ENCODE measurements at regions not wholly inside any gene's neighbourhood (a gene's known extent, or its start where the extent isn't known, plus 50 kb on each side); places are given as distances from the start of the nearest gene placed in this dataset.

DNA sequence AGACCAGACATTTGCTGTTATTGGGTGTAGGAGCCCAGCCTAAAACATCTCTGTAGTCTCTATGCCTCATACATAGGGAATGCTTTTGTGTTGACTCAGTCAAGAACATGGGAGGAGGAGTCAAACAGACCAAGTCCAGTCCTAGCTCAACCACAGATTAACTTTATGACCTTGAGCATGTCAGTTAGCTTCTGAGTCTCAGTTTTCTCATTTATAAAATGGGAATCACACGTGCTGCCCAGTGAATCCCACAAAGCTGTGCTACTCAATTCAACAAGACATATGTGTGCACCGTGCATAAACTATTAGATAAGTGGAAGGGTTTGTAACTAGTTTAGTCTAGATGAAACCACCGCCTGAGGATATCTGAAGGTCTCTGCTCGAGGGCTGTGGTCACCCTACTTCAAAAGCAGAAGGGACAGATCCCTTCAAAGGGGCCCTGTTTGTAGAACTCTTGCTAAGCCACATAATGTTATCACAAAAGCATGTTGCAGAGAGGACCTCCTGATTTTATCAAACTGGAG lies 109.5 kb upstream of the NFIA start:
- H3K9me3 Mint-ChIP-seq (ENCODE audit: low read depth): no peaks in the 10 kb centered on the region
- no peaks in the 10 kb centered on the region for H3K36me3 Mint-ChIP-seq
- no peak overlapping the region for H3K27ac Mint-ChIP-seq
- H3K4me1 Mint-ChIP-seq (ENCODE audit: low read depth): no peaks in the 10 kb centered on the region
- H3K27me3 Mint-ChIP-seq: peaks cover 3% of the 10 kb centered on the region
- no peak overlapping the region for H3K4me3 Mint-ChIP-seq

- H3K4me3 Mint-ChIP-seq: no peak overlapping the region
- no peak overlapping the region for H3K27ac Mint-ChIP-seq
- peaks cover 6% of the 10 kb centered on the region for H3K9me3 Mint-ChIP-seq (ENCODE audit: low read depth)
- no peaks in the 10 kb centered on the region for H3K4me1 Mint-ChIP-seq (ENCODE audit: low read depth)
- peaks cover 3% of the 10 kb centered on the region for H3K27me3 Mint-ChIP-seq
- H3K36me3 Mint-ChIP-seq: no peaks in the 10 kb centered on the region
Observed at GRCh38 chr1:60971330-60971729, 111.0 kb upstream of the NFIA start.

DNA sequence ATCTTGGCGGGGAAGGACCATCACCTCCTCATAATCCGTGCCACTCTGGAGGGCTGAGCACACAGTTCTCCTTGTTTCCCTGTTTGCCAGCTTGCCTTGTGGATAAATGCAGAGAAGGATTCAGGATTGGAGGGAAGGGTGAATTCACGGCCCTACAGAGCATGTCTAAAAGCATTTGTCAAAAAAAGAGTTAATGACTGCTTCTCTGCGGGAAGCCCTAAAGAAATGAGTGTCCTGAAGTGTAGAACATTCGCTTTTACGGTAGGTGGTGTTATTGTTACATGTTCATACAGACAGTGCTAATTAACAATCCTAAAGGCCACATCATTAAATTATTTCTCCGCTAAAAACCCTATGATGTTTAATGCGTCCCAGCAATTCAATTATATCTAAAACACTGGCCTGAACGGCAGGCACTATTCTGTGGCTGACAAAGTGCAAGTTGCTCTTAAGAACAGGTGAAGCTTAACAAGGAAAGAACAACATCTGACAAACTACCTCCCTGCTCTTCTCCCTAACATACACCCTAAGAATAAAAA lies 112.3 kb upstream of the NFIA start:
- peaks cover 6% of the 10 kb centered on the region for H3K9me3 Mint-ChIP-seq (ENCODE audit: low read depth)

GRCh38 chr1:60965280-60965854 lies 117.0 kb upstream of the NFIA start:
- Mint-ChIP-seq H3K27ac (no peak overlapping the region), H3K27me3 (peaks cover 18% of the 10 kb centered on the region), H3K9me3 (ENCODE audit: low read depth) (peaks cover 18% of the 10 kb centered on the region), H3K36me3 (peaks cover 4% of the 10 kb centered on the region), H3K4me1 (ENCODE audit: low read depth) (no peaks in the 10 kb centered on the region), H3K4me3 (no peak overlapping the region)

More for the DNA sequence above, 112.3 kb upstream of the NFIA start:
- H3K36me3 Mint-ChIP-seq: no peaks in the 10 kb centered on the region
- no peak overlapping the region for H3K4me3 Mint-ChIP-seq
- H3K4me1 Mint-ChIP-seq (ENCODE audit: low read depth): no peaks in the 10 kb centered on the region
- peaks cover 3% of the 10 kb centered on the region for H3K27me3 Mint-ChIP-seq
- no peak overlapping the region for H3K27ac Mint-ChIP-seq

- H3K27ac Mint-ChIP-seq: no peak overlapping the region
- H3K4me1 Mint-ChIP-seq (ENCODE audit: low read depth): no peaks in the 10 kb centered on the region
- H3K27me3 Mint-ChIP-seq: peaks cover 17% of the 10 kb centered on the region
Observed at GRCh38 chr1:60963167-60963940, 119.0 kb upstream of the NFIA start.

DNA sequence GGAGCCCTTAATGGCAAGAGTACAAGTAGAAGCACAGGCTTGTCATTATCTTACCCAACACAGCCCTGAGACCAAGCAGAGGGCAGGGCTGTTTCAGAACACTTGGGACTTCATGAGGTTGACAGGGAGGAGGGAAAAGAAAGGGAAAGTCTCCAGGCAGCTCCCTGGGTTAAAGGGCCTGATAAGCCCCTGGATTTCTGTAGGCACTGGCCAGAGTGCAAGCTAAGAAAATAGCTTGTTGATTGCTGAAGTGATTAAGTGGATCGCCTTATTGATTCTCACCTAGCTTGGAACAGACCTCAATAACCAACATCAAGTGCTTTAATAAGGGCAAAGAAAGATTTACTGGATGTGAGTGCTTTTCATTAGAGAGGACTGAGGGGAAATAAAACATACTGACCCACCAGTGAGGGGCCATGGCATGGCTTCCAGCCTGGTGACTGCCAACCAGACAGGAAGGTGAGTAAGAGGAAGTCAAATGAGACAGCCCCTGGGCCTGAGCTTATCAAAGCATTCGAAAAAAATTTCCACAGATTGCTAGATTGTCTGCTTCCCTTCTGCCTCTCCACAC lies 121.4 kb upstream of the NFIA start:
- peaks cover 15% of the 10 kb centered on the region for H3K27me3 Mint-ChIP-seq
- H3K27ac Mint-ChIP-seq: no peak overlapping the region
- peaks cover 4% of the 10 kb centered on the region for H3K36me3 Mint-ChIP-seq
- H3K9me3 Mint-ChIP-seq (ENCODE audit: low read depth): peaks cover 12% of the 10 kb centered on the region
- H3K4me1 Mint-ChIP-seq (ENCODE audit: low read depth): no peaks in the 10 kb centered on the region
- no peak overlapping the region for H3K4me3 Mint-ChIP-seq

More at GRCh38 chr1:60963167-60963940, 119.0 kb upstream of the NFIA start:
- Mint-ChIP-seq H3K36me3 (peaks cover 4% of the 10 kb centered on the region), H3K4me3 (no peak overlapping the region), H3K9me3 (ENCODE audit: low read depth) (peaks cover 18% of the 10 kb centered on the region)

- Mint-ChIP-seq H3K36me3 (peaks cover 4% of the 10 kb centered on the region), H3K27ac (no peak overlapping the region), H3K9me3 (ENCODE audit: low read depth) (peaks cover 12% of the 10 kb centered on the region), H3K27me3 (peaks cover 15% of the 10 kb centered on the region), H3K4me3 (no peak overlapping the region), H3K4me1 (ENCODE audit: low read depth) (no peaks in the 10 kb centered on the region)
Observed at GRCh38 chr1:60959701-60960100, 122.7 kb upstream of the NFIA start.

GRCh38 chr1:60958001-60958400 lies 124.4 kb upstream of the NFIA start:
- Mint-ChIP-seq H3K4me1 (ENCODE audit: low read depth) (no peaks in the 10 kb centered on the region), H3K4me3 (no peak overlapping the region), H3K27ac (no peak overlapping the region), H3K36me3 (peaks cover 4% of the 10 kb centered on the region), H3K27me3 (peaks cover 16% of the 10 kb centered on the region), H3K9me3 (ENCODE audit: low read depth) (peaks cover 5% of the 10 kb centered on the region)

GRCh38 chr1:60956520-60956919 lies 125.8 kb upstream of the NFIA start:
- Mint-ChIP-seq H3K4me1 (ENCODE audit: low read depth) (no peaks in the 10 kb centered on the region), H3K9me3 (ENCODE audit: low read depth) (peaks cover 5% of the 10 kb centered on the region), H3K27ac (no peak overlapping the region), H3K36me3 (peaks cover 4% of the 10 kb centered on the region), H3K27me3 (peaks cover 6% of the 10 kb centered on the region), H3K4me3 (no peak overlapping the region)

DNA sequence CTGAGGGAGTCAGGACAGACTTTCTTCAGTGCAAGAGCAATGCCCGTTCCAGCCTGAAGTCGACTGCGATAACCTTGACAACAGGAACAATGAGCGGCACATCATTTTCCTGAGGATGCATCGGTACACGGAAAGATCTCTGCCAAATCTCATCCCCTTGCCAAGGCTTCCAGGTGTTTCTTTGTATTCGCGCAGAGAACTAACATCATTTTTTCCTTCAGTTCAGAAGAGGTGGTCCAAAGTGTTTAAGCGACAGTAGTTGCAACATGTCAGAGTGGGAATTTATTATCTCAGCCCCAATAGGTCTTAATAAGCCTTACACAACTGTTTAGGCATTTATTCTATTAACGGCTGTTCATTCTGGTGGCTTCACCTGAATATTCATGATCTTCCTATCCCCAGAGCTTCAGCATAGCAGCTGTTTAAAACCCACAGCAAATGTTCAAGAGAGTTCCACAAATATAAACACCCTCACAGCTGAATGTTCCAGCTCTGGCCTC lies 129.7 kb upstream of the NFIA start:
- Mint-ChIP-seq H3K27me3 (peaks cover 15% of the 10 kb centered on the region), H3K4me3 (no peak overlapping the region), H3K4me1 (ENCODE audit: low read depth) (peaks cover 5% of the 10 kb centered on the region), H3K9me3 (ENCODE audit: low read depth) (peaks cover 5% of the 10 kb centered on the region), H3K36me3 (peaks cover 4% of the 10 kb centered on the region), H3K27ac (no peak overlapping the region)

- Mint-ChIP-seq H3K27me3 (peaks cover 18% of the 10 kb centered on the region), H3K9me3 (ENCODE audit: low read depth) (peaks cover 5% of the 10 kb centered on the region), H3K4me3 (no peak overlapping the region), H3K36me3 (peaks cover 4% of the 10 kb centered on the region), H3K4me1 (ENCODE audit: low read depth) (peaks cover 5% of the 10 kb centered on the region), H3K27ac (no peak overlapping the region)
Observed at GRCh38 chr1:60950224-60951063, 131.9 kb upstream of the NFIA start.

GRCh38 chr1:60949826-60950197 lies 132.5 kb upstream of the NFIA start:
- H3K27me3 Mint-ChIP-seq: peaks cover 18% of the 10 kb centered on the region
- peaks cover 5% of the 10 kb centered on the region for H3K4me1 Mint-ChIP-seq (ENCODE audit: low read depth)
- H3K9me3 Mint-ChIP-seq (ENCODE audit: low read depth): peaks cover 4% of the 10 kb centered on the region
- H3K4me3 Mint-ChIP-seq: no peak overlapping the region
- H3K27ac Mint-ChIP-seq: no peak overlapping the region
- peaks cover 3% of the 10 kb centered on the region for H3K36me3 Mint-ChIP-seq

DNA sequence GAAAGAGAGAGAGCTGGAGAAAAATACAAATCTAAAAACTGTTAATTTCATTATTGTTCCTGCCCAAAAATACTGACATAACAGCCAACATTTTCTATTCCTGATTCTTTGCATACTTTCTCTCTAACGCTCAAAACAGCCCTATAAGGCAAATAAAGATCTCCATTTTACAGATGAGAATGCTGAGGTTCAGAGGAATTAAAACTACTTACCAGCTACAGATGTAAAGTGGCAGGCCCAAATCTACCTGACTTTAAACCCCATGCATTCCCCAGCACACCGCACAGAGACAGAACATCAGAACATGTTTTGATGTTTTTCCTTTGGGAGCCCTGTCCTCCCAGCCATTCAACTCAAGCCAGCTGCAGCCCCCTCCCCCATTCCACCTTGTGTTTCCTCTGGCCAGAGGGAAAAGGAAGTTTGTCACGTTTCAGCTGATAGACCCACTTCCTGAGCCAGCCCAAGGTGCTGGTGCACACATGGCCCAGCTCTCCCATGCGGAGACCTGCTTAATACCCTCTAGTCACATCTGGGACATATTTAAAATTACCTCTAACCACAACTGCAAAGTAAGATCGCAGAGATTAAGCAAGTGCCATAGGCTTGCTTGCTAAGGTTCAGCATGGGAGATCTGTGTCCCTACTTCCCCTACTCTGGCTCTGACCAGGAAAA lies 133.1 kb upstream of the NFIA start:
- Mint-ChIP-seq H3K9me3 (ENCODE audit: low read depth) (no peaks in the 10 kb centered on the region), H3K27me3 (peaks cover 14% of the 10 kb centered on the region), H3K4me1 (ENCODE audit: low read depth) (peaks cover 5% of the 10 kb centered on the region), H3K4me3 (no peak overlapping the region), H3K27ac (no peak overlapping the region), H3K36me3 (no peaks in the 10 kb centered on the region)

DNA sequence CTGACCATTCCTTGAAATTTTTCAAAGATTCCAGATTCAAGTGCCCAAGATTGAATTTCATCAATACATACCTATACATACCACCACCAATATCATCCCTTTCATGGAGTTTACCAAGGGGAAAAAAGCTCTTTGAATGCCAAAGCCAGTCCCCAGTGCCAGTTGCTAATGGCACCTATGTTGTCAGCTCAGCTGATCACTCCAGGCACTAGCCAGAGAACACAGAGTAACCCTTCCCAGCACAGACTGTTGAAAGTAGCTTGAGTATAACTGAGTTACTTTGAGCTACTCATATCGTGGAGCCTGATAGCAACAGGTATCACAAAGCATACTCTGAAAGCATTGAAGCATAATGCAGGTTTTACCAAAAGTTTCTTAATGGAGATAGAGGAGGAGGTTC lies 133.9 kb upstream of the NFIA start:
- H3K9me3 Mint-ChIP-seq (ENCODE audit: low read depth): no peaks in the 10 kb centered on the region
- H3K36me3 Mint-ChIP-seq: no peaks in the 10 kb centered on the region
- H3K4me1 Mint-ChIP-seq (ENCODE audit: low read depth): peaks cover 5% of the 10 kb centered on the region
- H3K4me3 Mint-ChIP-seq: no peak overlapping the region
- peaks cover 14% of the 10 kb centered on the region for H3K27me3 Mint-ChIP-seq
- no peak overlapping the region for H3K27ac Mint-ChIP-seq

All from activated naive CD8-positive, alpha-beta T cell (primary cell).